ENCODE measurements at regions not wholly inside any gene's neighbourhood (a gene's known extent, or its start where the extent isn't known, plus 50 kb on each side); places are given as distances from the start of the nearest gene placed in this dataset.

DNA sequence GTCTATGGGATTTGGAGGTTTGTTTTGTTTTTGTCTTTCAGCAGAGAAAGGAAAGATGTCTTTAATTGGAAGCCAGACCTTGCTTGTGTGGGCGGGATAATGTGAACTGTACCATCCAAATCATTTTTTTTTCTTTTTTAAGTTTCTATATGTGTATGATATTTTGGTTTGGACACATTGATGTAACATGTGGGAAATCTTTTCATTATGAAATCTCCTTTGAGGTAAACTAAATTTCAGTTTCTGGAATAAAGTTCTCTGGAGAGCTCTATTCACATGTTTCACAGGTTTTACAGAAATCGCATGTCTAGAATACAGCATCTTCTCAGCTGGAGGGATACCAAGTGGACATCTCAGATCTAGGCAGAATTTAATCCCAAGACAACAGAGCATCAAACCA, 451.5 kb upstream of the MDFIC2 start:
- TF ChIP-seq CTCF (IDR thresholded peaks at IDR 0.05; ENCODE audit: extremely low read depth in 1 of 2, insufficient read depth in 1 of 2, low read depth in 1 of 2, low read length in 2 of 2): no peak
- no peak for TF ChIP-seq POLR2AphosphoS5 (IDR thresholded peaks at IDR 0.05; ENCODE audit: insufficient read depth, low read depth, low read length)
- no peak for TF ChIP-seq EZH2 (IDR thresholded peaks at IDR 0.05; ENCODE audit: borderline replicate concordance, low read depth, low read length, severe bottlenecking)
- TF ChIP-seq MYC (IDR thresholded peaks at IDR 0.05; ENCODE audit: low read depth, low read length): no peak
- TF ChIP-seq POLR2A (IDR thresholded peaks at IDR 0.05; ENCODE audit: low read depth, low read length): no peak

All from endothelial cell of umbilical vein (primary cell).